DMS53 treated with DMSO at 0.1 percent for 48 hours (cell line): ENCODE measurements at regions not wholly inside any gene's neighbourhood (a gene's known extent, or its start where the extent isn't known, plus 50 kb on each side); places are given as distances from the start of the nearest gene placed in this dataset.
A peak's percentile ranks its signal among the peaks of the same experiment; 100 is the strongest.
"Not testable (repeated sequence)": the region's sequence is repeated elsewhere in the genome, so short reads cannot be mapped to it uniquely, and the experiment has no call there.

Experiments used
- DNase-seq: peaks from one replicate; lab custom pipeline; 2025; ENCODE audit not compliant: unreplicated experiment; lab: John Stamatoyannopoulos, UW

- no peak for DNase-seq
These were observed 1011.9 kb downstream of the CDH8 start for GRCh38 chr16:61024180-61024900.

- no peak for DNase-seq
These were observed 1021.4 kb downstream of the CDH8 start for GRCh38 chr16:61014869-61015268.

GRCh38 chr16:61007694-61008093, 1028.5 kb downstream of the CDH8 start:
- no peak for DNase-seq

GRCh38 chr16:61005952-61006351, 1030.3 kb downstream of the CDH8 start:
- no peak for DNase-seq

- peak; percentile 39 for DNase-seq
These were observed 1033.6 kb downstream of the CDH8 start for GRCh38 chr16:61002479-61003204.

GRCh38 chr16:60991886-60992285, 1044.4 kb downstream of the CDH8 start:
- no peak for DNase-seq

- no peak for DNase-seq
These were observed 1046.6 kb downstream of the CDH8 start for GRCh38 chr16:60989592-60989991.

GRCh38 chr16:60979119-60979518, 1057.1 kb downstream of the CDH8 start:
- no peak for DNase-seq

GRCh38 chr16:60949800-60950199, 1086.4 kb downstream of the CDH8 start:
- no peak for DNase-seq

GRCh38 chr16:60945225-60945624, 1091.0 kb downstream of the CDH8 start:
- DNase-seq = no peak

- DNase-seq = not testable (repeated sequence)
These were observed 1100.0 kb downstream of the CDH8 start for GRCh38 chr16:60936189-60936588.

- DNase-seq = no peak
These were observed 1103.6 kb downstream of the CDH8 start for GRCh38 chr16:60932600-60932999.

GRCh38 chr16:60930291-60930690, 1105.9 kb downstream of the CDH8 start:
- DNase-seq = no peak

GRCh38 chr16:60922920-60923319, 1113.3 kb downstream of the CDH8 start:
- DNase-seq = no peak

- no peak for DNase-seq
These were observed 1121.9 kb downstream of the CDH8 start for GRCh38 chr16:60914334-60914733.

- no peak for DNase-seq
These were observed 1128.6 kb downstream of the CDH8 start for GRCh38 chr16:60907645-60908044.

- no peak for DNase-seq
These were observed 1130.4 kb downstream of the CDH8 start for GRCh38 chr16:60905811-60906210.

- DNase-seq = no peak
These were observed 1134.1 kb downstream of the CDH8 start for GRCh38 chr16:60902114-60902513.

- no peak for DNase-seq
These were observed 1153.4 kb downstream of the CDH8 start for GRCh38 chr16:60882816-60883215.

GRCh38 chr16:60852635-60853034, 1183.6 kb downstream of the CDH8 start:
- DNase-seq = no peak

GRCh38 chr16:60821661-60822060, 1214.6 kb downstream of the CDH8 start:
- no peak for DNase-seq

- no peak for DNase-seq
These were observed 1215.9 kb downstream of the CDH8 start for GRCh38 chr16:60820361-60820760.

GRCh38 chr16:60818465-60818864, 1217.8 kb downstream of the CDH8 start:
- no peak for DNase-seq
